ENCODE measurements at regions not wholly inside any gene's neighbourhood (a gene's known extent, or its start where the extent isn't known, plus 50 kb on each side); places are given as distances from the start of the nearest gene placed in this dataset.

GRCh38 chr21:18991846-18992245 is 588.3 kb upstream of the TMPRSS15 start:
- Histone ChIP-seq H3K9me3 (replicated peaks; ENCODE audit: control insufficient read depth, insufficient read depth, low read depth, low read length) (no peaks in the 10 kb centered on the region), H4K20me1 (replicated peaks; ENCODE audit: control insufficient read depth, insufficient read depth, low read length) (no peaks in the 10 kb centered on the region), H3K9me1 (ENCODE audit: control insufficient read depth, insufficient read depth, low read length) (no peaks in the 10 kb centered on the region), H3K27me3 (ENCODE audit: control insufficient read depth in 2 of 2, insufficient read depth in 2 of 2, low read length in 2 of 2) (no peaks in the 10 kb centered on the region), H3K9ac (ENCODE audit: insufficient read depth in 1 of 2, low read depth in 2 of 2, low read length in 2 of 2) (no peak overlapping the region), H3K4me3 (no peak overlapping the region), H3K36me3 (ENCODE audit: control insufficient read depth, insufficient read depth, low read length) (no peaks in the 10 kb centered on the region), H3K27ac (ENCODE audit: extremely low read depth, low read depth, low read length) (no peak overlapping the region), H3K4me1 (replicated peaks in 1 of 2; ENCODE audit: control insufficient read depth in 2 of 2, insufficient read depth in 2 of 2, low read length in 2 of 2) (no peaks in the 10 kb centered on the region), H3K79me2 (ENCODE audit: control insufficient read depth, insufficient read depth, low read length) (no peaks in the 10 kb centered on the region), H2AFZ (ENCODE audit: low read depth, low read length) (no peak overlapping the region), H3K4me2 (ENCODE audit: insufficient read depth, low read length) (no peak overlapping the region)
- POLR2A ChIA-PET = no interaction called here
- DNase-seq (ENCODE audit: extremely low read depth in 1 of 4, low spot score in 3 of 4) = no peak
- FAIRE-seq = no peak
- WGBS (ENCODE audit: insufficient coverage, low coverage, missing lambda C conversion rate) = 0% methylated on average over 1 of the region's 1 CpG
- CTCF ChIA-PET (ENCODE audit: low intra/inter-chr PET ratio) = no interaction called here
- no peak for ATAC-seq
- in situ Hi-C loops (cut with MboI) = no loop called here
- intact Hi-C loops (cut with micrococcal nuclease) = no loop called here
- no TSS peak for BruUV-seq (replicated peaks)
- TF ChIP-seq ZNF586 (CRISPR knock-in tag; conservative IDR thresholded peaks at IDR 0.05) (no peak), ZNF324 (CRISPR knock-in tag; IDR thresholded peaks at IDR 0.05) (no peak), ZNF639 (CRISPR knock-in tag; conservative IDR thresholded peaks at IDR 0.05 in 1 of 2, IDR thresholded peaks at IDR 0.05 in 1 of 2) (no peak), RCOR1 (IDR thresholded peaks at IDR 0.05; ENCODE audit: borderline replicate concordance in 1 of 2, low read depth in 2 of 2, low read length in 2 of 2) (no peak), XRCC4 (IDR thresholded peaks at IDR 0.05; ENCODE audit: extremely low read depth, insufficient read depth, insufficient read length) (no peak), RBM25 (IDR thresholded peaks at IDR 0.05; ENCODE audit: low read depth, low read length, severe bottlenecking) (no peak), ZC3H8 (IDR thresholded peaks at IDR 0.05) (no peak), ARID3B (CRISPR knock-in tag; IDR thresholded peaks at IDR 0.05; ENCODE audit: borderline replicate concordance) (no peak), ATF6 (CRISPR knock-in tag; IDR thresholded peaks at IDR 0.05) (no peak), SP1 (CRISPR knock-in tag; IDR thresholded peaks at IDR 0.05) (no peak), RBBP5 (IDR thresholded peaks at IDR 0.05; ENCODE audit: borderline replicate concordance, insufficient read depth, low read length, poor library complexity, severe bottlenecking) (no peak), GATA2 (CRISPR knock-in tag; IDR thresholded peaks at IDR 0.05) (no peak), SIRT6 (IDR thresholded peaks at IDR 0.05; ENCODE audit: low read depth, low read length) (no peak), HMG20B (CRISPR knock-in tag; IDR thresholded peaks at IDR 0.05) (no peak), SAFB (IDR thresholded peaks at IDR 0.05; ENCODE audit: borderline replicate concordance, low read depth, low read length) (no peak)

All from K562 (cell line).